ENCODE measurements at regions not wholly inside any gene's neighbourhood (a gene's known extent, or its start where the extent isn't known, plus 50 kb on each side); places are given as distances from the start of the nearest gene placed in this dataset.
"Not testable (repeated sequence)": the region's sequence is repeated elsewhere in the genome, so short reads cannot be mapped to it uniquely, and the experiment has no call there.

DNA sequence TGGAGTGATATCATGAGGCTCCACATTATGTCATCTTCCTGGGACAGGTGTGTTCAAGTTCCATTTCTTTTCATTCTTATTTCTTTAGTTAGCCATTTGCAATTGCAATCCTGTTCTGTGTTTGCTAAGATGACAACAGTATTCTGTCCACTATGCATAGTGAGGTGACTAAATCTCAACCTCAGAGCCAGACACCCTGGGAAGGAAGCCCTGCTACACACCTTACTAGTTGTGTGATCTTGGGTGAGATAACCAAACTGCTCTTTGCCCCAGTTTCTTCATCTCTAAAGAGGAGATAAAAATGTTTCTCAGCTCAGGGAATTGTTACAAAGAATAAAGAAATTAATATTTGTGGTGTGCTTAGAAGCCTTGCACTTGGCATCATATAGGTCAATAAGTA lies 215.1 kb upstream of the RPS23 start:
- DNase-seq (ENCODE audit: low read depth), result no peak

DNA sequence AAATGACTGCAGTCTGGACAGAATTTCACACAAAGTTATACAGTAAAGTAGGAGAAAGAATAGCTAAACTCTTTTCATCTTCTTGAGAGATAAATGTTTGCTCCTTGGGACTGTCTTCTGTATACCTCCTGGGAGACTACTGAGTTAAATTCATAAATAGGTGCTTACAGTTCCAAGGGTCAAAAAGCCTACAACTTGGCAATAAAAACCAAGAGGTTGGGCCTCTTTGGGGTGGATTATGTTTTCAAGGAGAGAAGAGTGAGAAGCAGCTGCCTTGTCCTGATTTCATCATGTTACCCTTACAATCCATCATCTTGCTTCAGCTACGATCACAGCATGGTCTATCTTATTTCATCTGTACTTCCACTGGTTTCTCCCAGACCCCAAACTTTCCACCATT lies 213.2 kb upstream of the RPS23 start:
- DNase-seq (ENCODE audit: low read depth), result no peak

DNA sequence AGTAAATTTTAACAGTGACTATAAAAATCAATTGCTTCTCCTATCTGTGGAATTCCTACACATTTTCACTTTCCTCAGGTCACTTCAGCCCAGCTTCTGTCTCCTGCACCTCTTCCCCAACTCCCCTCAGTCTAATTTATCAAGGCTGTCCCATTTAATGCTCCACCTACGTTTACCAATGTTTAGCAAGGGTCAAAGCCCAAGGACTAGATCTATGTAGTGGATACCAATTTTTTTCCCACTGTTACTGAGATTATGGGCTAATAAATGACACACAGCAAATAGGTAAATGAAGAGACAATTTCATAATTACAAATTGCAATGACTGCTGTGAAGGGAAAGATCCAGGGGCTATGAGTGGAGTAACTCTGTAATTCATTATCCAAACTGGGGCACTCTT lies 211.5 kb upstream of the RPS23 start:
- no peak for DNase-seq (ENCODE audit: low read depth)

DNA sequence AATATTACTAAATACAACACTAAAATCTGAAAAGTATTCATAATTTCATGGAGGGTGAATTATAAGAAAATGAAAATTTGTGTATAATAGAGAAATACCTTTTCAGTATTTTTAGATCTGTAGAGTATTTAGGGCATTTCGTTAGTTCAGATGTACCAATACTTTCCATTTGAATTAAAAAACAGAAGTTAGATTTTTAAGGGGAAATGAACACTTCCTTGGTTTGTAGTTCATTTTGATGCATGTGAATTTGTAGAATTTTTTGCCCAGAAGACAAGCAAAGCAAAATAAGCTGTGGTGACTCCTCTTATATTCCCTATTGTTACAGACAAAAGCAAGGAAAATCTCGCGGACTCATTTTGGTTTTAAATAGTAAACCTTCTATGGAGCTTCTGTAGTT lies 209.0 kb upstream of the RPS23 start:
- no peak for DNase-seq (ENCODE audit: low read depth)

DNA sequence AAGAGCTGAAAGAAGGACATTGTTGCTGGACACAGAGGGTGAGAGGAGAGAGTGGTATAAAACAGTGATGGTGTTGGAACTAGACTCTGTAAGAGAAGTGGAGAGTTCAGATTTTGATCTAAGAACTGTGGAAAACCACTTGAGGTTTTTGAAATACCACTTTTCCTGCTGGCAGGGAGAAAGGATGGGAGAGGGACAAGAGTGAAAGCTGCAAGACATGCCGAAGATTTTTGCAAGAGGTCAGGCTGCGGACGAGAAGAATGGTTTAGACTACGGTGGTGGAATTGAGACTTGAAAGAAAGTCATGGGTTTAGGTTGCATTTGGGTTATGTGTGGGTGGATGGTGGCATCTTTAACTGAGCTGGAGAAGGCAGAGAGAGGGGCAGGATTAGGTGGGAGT lies 202.2 kb upstream of the RPS23 start:
- no peak for DNase-seq (ENCODE audit: low read depth)

DNA sequence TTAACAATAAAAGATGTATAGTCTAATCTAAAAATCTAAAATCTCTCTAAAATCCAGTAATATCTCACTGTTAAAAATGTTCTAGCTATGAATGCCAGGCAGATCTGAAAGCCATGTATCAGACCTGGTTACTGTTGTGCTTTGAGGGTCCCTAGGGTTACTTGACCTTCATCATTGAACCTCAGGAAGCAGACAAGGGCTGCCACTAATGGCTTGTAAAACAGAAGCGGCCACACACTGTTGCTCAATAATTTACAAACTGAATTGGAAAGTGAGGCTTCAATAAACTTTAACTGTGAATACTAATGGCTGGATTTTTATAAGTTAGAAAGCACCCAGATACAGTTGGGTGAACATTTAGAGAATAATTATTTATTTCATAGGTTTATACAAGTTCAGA lies 198.0 kb upstream of the RPS23 start:
- no peak for DNase-seq (ENCODE audit: low read depth)

DNA sequence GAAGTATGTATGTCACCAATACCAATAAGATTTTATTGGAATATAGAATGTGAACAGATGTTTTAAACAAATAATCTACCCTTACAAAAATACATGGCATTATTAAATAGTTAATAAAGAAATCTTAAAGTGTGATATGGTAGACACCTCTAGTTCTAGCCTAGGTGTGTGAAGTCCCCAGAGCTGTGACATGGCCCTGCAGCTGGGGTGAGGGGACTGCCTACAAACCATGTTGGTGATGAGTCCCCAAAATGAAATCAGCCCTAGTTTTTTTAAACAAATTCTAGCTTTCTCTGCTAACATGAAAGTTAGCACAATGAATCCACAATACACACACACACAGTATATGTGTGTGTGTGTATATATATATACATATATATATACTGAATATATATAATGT lies 195.1 kb upstream of the RPS23 start:
- no peak for DNase-seq (ENCODE audit: low read depth)

DNA sequence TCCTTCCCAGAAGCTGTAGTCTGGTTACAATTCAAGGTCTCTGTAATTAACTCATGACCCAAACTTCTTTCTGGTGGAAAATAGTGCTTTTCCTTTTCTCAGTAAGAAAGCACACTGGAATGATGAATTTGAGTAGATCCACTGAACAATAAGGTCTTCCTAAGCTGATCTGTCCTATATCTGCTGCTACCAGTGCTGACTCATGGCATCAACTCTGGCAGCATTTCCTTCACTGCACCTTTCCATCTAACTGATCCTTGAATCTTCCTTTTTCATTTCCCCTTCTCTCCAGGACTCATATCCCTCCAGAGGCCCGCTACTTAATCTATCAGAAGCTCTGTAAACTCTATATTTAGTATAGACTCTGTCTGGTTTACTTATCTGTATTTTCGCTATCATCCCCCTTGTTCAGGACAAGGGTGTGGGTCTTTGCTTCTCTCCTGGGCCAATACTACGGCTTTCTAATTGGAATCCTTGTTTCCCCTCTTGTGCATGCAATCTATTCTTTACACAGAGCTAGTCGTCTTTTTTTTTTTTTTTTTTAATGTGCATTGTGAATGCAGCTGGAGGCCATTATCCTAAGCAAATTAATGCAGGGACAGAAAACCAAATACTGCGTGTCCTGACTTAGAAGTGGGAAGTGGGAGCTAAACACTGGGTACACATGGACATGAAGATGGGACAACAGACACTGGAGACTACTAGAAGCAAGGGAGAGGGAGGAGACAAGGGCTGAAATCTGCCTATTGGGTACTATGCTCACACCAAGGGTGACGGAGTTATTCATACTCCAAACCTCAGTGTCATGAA lies 192.2 kb upstream of the RPS23 start:
- DNase-seq (ENCODE audit: low read depth), result no peak

DNA sequence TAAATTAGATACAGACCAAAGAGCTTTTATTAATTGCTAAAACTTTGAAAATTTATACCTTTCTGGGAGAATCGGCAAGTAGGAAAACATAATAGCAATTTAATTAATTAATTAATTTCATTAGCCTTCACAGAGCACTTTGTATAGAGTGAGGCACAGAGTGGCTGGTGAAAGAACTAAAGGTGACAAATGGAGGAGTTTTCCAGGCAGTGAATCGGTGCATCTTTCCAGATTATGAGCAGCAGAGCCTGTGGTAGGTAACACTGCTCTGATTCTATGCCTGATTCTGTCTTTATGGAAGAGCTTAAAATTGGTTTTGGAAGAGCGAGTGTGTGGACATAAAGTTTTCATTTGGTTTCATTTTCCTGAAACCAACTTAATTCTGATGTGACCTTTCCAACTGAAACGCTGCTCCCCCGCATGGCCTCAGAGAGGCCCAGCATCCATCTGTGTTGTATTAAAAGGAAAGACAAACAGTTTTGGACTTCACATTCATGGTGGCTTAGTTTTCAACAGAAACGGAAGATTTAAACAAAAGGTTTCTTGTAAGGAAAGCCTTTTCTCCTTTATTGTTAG lies 188.9 kb upstream of the RPS23 start:
- DNase-seq (ENCODE audit: low read depth), result no peak

DNA sequence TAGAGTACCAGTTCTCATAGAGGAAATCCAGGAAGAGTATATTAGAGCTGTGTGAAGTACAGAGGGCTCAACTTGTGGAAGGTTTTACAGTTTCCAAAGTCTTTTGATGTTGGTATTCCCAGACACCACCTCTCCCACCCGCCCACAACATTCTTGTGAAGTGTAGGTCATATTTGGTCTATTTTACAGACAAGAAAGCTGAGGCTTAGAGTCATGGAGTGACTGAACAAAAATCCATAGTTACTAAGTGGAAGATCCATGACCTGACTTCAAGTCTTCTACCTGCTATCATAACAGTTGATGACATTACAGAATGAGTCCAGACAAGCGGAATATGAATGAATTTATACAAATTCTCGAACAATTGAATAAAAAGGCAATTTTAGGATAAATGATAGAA lies 187.1 kb upstream of the RPS23 start:
- no peak for DNase-seq (ENCODE audit: low read depth)

DNA sequence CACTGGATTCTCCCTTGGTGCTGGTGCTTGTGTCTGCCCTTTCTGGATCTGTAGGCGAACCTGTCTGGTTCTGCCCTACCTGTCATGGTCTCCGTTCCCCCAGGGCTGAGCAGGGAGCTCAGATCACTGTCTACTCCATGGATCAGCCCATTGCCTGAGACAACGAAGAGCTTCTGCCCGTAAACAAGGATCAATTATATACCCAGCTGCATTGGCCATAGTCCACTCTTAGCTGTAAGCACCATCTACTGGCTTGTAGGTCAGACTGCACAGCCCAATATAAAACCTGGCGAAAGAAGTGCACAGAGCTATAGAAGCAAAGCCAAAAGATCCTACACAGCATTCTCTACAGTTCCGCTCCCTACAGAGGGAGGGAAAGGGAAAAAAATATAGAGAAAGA lies 181.5 kb upstream of the RPS23 start:
- no peak for DNase-seq (ENCODE audit: low read depth)

DNA sequence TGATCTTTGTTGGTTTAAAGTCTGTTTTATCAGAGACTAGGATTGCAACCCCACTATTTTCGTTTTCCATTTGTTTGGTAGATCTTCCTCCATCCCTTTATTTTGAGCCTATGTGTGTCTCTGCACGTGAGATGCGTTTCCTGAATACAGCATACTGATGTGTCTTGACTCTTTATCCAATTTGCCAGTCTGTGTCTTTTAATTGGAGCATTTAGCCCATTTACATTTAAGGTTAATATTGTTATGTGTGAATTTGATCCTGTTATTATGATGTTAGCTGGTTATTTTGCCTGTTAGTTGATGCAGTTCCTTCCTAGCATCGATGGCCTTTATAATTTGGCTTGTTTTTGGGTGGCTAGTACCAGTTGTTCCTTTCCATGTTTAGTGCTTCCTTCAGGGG lies 177.2 kb upstream of the RPS23 start:
- DNase-seq (ENCODE audit: low read depth), result not testable (repeated sequence)

DNA sequence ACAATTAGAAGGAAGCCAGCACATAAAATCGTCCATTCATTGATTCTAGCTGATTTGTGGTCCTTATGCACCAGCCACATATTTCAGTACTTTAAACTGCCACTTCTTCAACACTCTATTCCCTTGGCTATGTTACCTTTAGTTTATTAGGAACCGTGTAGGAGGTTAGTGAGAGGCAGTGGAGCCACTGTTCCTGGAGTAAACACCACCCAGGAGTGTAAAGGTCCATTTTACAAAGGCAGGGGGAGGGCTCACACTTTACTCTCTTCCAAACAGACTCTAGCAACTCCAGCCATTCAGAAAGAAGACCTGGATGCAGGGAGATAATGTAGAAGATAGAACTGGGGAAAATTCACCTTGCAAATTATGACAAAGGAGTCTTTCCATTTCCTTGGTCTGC lies 170.2 kb upstream of the RPS23 start:
- no peak for DNase-seq (ENCODE audit: low read depth)

DNA sequence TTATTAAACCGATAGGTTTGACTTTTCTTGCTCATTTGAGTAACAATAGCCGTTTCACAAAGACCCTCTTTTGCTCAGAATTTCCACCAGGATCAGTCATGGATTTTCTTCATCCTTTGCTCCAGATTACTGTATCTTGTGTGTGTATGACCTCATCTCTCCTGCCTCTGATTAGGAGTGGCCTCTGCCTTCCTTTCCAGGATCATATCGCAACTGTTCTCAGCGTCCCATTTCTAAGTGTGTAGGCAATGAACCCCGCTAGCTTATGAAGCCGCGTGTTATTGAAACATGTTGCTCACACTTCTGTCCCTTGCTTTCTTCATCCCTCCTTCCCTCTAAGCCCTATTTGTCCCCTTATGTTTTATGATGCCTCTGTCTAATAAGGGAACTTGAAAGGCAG lies 169.8 kb upstream of the RPS23 start:
- no peak for DNase-seq (ENCODE audit: low read depth)

DNA sequence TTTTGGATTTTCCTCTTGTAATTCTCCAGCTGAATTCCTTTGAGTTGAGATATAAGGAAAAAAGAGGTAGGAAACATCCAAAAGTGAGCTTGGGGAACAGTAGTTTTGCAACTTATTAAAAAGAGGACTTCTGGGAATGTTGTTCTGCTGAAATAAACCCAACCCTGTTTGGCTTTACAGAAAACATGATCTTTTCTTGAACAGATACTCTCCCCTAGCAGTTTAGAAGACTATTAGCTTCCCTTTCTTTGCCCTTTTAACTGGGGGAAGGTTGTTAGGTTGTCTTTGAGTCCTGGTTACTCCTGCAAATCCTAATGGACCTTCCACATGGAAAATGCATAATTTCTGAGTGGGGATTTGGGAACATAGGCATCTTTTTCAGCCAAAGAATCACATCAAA lies 168.7 kb upstream of the RPS23 start:
- no peak for DNase-seq (ENCODE audit: low read depth)

DNA sequence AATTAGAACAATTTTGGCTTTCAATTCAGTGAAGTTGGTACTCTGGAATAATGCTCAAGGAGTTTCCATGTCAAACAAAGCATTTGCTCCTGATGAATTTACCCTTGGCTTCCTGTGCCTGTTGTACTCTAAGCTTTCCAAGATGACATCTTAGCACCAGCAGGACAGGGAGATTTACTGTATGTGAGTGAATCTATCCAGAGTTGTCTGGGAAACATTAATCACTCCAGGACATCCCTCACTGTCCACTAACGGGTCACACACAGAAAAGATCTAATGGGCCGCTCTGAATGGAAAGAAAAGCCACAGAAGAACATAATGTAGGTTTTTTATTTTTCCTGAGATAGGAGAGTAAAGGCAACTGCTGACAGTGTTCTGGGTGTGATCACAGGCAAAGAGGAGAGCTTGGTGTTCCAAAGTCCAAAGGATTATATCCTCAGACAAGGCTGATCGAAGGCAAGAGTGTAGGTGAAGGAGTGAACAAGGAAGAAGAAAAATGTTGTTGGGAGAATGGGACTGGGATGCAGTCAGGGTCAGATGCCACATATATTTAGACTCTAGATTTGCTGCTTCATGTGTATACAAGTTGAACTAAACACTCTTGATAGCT lies 167.7 kb upstream of the RPS23 start:
- no peak for DNase-seq (ENCODE audit: low read depth)

DNA sequence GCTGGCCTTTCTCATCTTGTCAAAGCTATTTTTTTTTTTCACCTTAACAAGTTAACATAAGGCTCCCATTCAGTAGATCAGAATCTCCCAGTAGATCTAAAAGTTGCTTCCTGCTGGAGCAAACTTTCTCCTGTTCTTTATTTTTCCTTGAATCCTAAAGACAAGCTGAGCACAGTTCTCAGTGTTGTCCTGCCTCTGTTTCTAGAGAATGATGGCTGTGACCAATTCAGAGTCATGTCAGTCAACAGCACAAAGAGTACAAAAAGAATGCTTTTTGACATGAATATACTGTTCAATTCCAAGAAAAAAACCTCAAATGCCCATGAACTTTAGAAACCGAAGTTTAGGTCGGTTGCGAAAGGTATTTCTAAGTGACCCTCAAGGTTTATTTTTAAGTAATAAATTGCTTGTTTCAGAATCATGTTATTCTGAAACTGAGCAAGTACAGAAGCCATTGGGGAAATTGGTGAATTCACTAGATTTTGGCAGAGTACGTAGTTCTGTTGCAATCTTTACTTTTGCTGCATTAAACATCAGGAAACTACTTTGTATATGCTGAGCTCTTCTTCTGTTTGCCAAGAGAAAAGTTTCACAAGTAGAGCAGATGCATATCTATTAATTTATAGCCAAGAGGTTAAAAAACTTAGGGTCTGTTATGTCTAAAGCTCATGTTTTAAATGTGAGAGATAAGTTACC lies 161.7 kb upstream of the RPS23 start:
- no peak for DNase-seq (ENCODE audit: low read depth)

DNA sequence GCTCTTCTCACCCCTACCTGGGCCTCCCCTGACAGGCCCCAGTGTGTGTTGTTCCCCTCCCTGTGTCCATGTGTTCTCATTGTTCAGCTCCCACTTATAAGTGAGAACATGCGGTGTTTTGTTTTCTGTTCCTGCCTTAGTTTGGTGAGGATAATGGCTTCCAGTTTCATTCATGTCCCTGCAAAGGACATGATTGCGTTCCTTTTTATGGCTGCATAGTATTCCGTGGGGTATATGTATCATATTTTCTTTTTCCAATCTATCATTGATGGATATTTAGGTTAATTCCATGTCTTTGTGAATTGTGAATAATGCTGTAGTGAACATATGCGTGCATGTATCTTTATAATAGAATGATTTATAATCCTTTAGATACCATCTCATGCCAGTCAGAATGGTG lies 159.4 kb upstream of the RPS23 start:
- DNase-seq (ENCODE audit: low read depth), result not testable (repeated sequence)

DNA sequence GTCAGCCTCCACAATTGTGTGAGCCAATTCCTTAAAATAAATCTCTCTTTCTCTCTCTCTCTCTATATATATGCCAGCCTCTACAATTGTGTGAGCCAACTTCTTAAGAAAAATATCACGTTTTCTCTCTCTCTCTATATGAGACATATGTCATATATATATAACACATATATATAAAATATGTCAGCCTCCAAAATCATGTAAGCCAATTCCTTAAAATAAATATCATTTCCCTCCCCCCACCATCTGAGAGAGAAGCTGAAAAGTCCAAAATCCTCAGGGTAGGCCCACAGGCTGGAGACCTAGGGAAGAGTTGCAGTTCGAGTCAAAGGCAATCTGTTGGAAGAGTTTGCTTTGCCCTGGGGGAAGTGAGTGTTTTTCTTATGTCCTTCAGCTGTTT lies 158.1 kb upstream of the RPS23 start:
- DNase-seq (ENCODE audit: low read depth), result no peak

DNA sequence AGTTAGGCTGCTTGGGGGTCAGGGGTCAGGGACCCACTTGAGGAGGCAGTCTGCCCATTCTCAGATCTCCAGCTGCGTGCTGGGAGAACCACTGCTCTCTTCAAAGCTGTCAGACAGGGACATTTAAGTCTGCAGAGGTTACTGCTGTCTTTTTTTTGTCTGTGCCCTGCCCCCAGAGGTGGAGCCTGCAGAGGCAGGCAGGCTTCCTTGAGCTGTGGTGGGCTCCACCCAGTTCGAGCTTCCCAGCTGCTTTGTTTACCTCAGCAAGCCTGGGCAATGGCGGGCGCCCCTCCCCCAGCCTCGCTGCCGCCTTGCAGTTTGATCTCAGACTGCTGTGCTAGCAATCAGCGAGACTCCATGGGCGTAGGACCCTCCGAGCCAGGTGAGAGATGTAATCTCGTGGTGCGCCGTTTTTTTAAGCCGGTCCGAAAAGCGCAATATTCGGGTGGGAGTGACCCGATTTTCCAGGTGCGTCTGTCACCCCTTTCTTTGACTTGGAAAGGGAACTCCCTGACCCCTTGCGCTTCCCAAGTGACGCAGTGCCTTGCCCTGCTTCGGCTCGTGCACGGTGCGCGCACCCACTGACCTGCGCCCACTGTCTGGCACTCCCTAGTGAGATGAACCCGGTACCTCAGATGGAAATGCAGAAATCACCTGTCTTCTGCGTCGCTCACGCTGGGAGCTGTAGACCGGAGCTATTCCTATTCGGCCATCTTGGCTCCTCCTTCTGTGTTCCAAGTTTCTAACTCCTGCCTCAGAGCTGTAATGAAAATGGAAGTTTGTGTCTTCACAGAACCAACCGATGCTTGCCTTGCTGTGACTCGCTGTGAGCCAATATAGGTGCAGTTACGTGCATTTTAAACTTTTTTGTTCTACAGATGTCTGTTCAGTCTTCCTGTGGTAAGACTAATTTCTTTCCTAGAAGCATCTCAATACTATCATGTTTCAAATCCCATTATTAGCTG lies 156.8 kb upstream of the RPS23 start:
- DNase-seq (ENCODE audit: low read depth), result not testable (repeated sequence)

DNA sequence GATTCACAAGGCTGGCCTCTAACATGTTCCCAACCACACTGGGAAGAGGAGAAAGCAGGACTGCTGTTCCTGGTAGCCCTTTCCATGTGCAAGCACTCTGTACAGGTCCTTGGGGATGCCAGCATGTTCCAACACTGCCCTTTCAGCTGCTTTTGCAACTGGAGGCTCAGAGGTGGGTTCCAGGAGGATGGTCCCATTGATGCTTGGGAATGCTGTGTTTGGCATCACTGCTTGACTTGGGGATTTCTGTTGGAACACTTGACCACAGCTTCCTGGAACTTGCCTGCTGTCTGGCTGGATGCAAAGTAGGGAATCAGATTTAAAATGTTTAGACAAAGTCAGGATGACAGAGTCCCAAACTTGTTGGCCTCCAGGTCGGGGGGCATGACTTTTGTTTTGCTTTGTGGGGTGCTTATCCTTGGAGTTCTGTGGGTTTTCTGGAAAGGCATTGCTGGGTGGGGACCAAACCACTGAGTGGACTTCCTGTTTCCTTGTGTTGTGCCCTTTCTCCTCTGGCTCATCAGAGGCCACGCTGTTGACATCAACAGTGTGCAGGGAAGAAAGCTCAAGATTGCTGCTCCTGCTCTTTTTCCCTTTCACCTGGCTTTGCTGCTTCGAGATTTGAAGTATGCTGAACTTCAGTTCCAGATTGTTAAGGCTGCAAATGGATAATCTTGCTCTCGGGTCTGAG lies 148.5 kb upstream of the RPS23 start:
- DNase-seq (ENCODE audit: low read depth), result no peak

Measured in T follicular helper cell (primary cell).